ENCODE measurements at regions not wholly inside any gene's neighbourhood (a gene's known extent, or its start where the extent isn't known, plus 50 kb on each side); places are given as distances from the start of the nearest gene placed in this dataset.

- CTCF ChIA-PET = no interaction called here
- POLR2A ChIA-PET = no interaction called here
- peaks cover 44% of the 10 kb centered on the region; the same call in 1 of the 2 replicates for H3K27me3 ChIP-seq (ENCODE audit: insufficient read depth)
Measured at GRCh38 chr15:69652293-69652692, 199.7 kb downstream of the RPLP1 start.

More at GRCh38 chr15:69652293-69652692, 199.7 kb downstream of the RPLP1 start:
- DNase-seq = no peak
- Histone ChIP-seq H3K27ac (ENCODE audit: low read depth in 2 of 2, low read length in 1 of 2) (no peak overlapping the region), H3F3A (replicated peaks; ENCODE audit: insufficient read depth) (no peaks in the 10 kb centered on the region), H3K9me3 (no peaks in the 10 kb centered on the region), H3K36me3 (replicated peaks in 1 of 2; ENCODE audit: control insufficient read depth in 1 of 2, insufficient read depth in 2 of 2, low read length in 1 of 2) (no peaks in the 10 kb centered on the region), H3K4me1 (ENCODE audit: control insufficient read depth in 1 of 2, insufficient read depth in 2 of 2, low read depth in 1 of 2, low read length in 1 of 2) (peaks cover 0 to 6% of the 10 kb centered on the region in 2 experiments; a peak in 1 of 4 replicates), H3K4me3 (ENCODE audit: low read depth in 2 of 2, low read length in 1 of 2) (no peak overlapping the region), H3K4me2 (no peak overlapping the region), H3K9me2 (no peaks in the 10 kb centered on the region), H3K79me2 (ENCODE audit: insufficient read depth) (no peaks in the 10 kb centered on the region), H3K9ac (no peak overlapping the region), H4K20me1 (ENCODE audit: insufficient read depth) (no peaks in the 10 kb centered on the region), H2AFZ (ENCODE audit: low read depth) (no peak overlapping the region)
- 50% methylated on average over 1 of the region's 1 CpG for WGBS (ENCODE audit: low lambda C conversion rate)
- TF ChIP-seq REST (IDR thresholded peaks at IDR 0.05; ENCODE audit: low read depth, low read length) = no peak
- TF ChIP-seq SIN3A (IDR thresholded peaks at IDR 0.05; ENCODE audit: borderline replicate concordance, low read depth, low read length) = no peak
- no peak for TF ChIP-seq FOSL2 (IDR thresholded peaks at IDR 0.05; ENCODE audit: borderline replicate concordance, low read depth)
- TF ChIP-seq CTCF (IDR thresholded peaks at IDR 0.05) = no peak
- TF ChIP-seq RXRA (IDR thresholded peaks at IDR 0.05; ENCODE audit: borderline replicate concordance, low read depth) = no peak
- no peak for TF ChIP-seq NRF1 (IDR thresholded peaks at IDR 0.05; ENCODE audit: low read depth, low read length)
- no peak for TF ChIP-seq MAX (IDR thresholded peaks at IDR 0.05; ENCODE audit: low read depth)
- TF ChIP-seq, protein P1, sequence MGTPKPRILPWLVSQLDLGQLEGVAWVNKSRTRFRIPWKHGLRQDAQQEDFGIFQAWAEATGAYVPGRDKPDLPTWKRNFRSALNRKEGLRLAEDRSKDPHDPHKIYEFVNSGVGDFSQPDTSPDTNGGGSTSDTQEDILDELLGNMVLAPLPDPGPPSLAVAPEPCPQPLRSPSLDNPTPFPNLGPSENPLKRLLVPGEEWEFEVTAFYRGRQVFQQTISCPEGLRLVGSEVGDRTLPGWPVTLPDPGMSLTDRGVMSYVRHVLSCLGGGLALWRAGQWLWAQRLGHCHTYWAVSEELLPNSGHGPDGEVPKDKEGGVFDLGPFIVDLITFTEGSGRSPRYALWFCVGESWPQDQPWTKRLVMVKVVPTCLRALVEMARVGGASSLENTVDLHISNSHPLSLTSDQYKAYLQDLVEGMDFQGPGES (IDR thresholded peaks at IDR 0.05; ENCODE audit: low read depth, low read length) = no peak
- no peak for TF ChIP-seq RCOR1 (IDR thresholded peaks at IDR 0.05; ENCODE audit: low read length)
- TF ChIP-seq MEF2A (IDR thresholded peaks at IDR 0.05; ENCODE audit: borderline replicate concordance, low read depth) = no peak
- no peak for TF ChIP-seq EP300 (IDR thresholded peaks at IDR 0.05; ENCODE audit: borderline replicate concordance in 1 of 2, low read depth in 1 of 2, low read length in 1 of 2)
- TF ChIP-seq TCF12 (IDR thresholded peaks at IDR 0.05) = no peak
- TF ChIP-seq YY1 (IDR thresholded peaks at IDR 0.05; ENCODE audit: low read depth) = no peak
- TF ChIP-seq RAD21 (IDR thresholded peaks at IDR 0.05; ENCODE audit: low read length) = no peak
- TF ChIP-seq USF2 (IDR thresholded peaks at IDR 0.05; ENCODE audit: borderline replicate concordance, low read depth, low read length) = no peak
- TF ChIP-seq CHD2 (IDR thresholded peaks at IDR 0.05; ENCODE audit: low read length, partially characterized antibody) = no peak
- TF ChIP-seq POLR2AphosphoS5 (IDR thresholded peaks at IDR 0.05; ENCODE audit: low read depth, low read length) = no peak
- no peak for TF ChIP-seq USF1 (IDR thresholded peaks at IDR 0.05; ENCODE audit: borderline replicate concordance, low read depth)

Data from SK-N-SH (cell line).